Myocyte (in vitro differentiated cells): ENCODE measurements at regions not wholly inside any gene's neighbourhood (a gene's known extent, or its start where the extent isn't known, plus 50 kb on each side); places are given as distances from the start of the nearest gene placed in this dataset.
A peak's percentile ranks its signal among the peaks of the same experiment; 100 is the strongest.

Experiments used
- DNase-seq: peaks from one replicate; pipeline ENCODE4 v3.0.0-alpha.2; 2012; ENCODE audit warnings: low read depth

- DNase-seq: no peak
These were observed 217.1 kb downstream of the BTG1 start for GRCh38 chr12:91928501-91928900.

GRCh38 chr12:91926848-91927247 lies 218.8 kb downstream of the BTG1 start:
- DNase-seq: peak; percentile 39

GRCh38 chr12:91924827-91925226 lies 220.8 kb downstream of the BTG1 start:
- DNase-seq: no peak

- DNase-seq: no peak
These were observed 221.8 kb downstream of the BTG1 start for GRCh38 chr12:91923864-91924263.

- DNase-seq: no peak
These were observed 223.0 kb downstream of the BTG1 start for GRCh38 chr12:91922674-91923073.

- no peak for DNase-seq
These were observed 223.5 kb downstream of the BTG1 start for GRCh38 chr12:91922139-91922538.

GRCh38 chr12:91921555-91921954 lies 224.1 kb downstream of the BTG1 start:
- DNase-seq: no peak

- no peak for DNase-seq
These were observed 224.9 kb downstream of the BTG1 start for GRCh38 chr12:91920741-91921140.

GRCh38 chr12:91920276-91920675 lies 225.4 kb downstream of the BTG1 start:
- no peak for DNase-seq

- DNase-seq: no peak
These were observed 227.2 kb downstream of the BTG1 start for GRCh38 chr12:91918431-91918830.

- no peak for DNase-seq
These were observed 230.9 kb downstream of the BTG1 start for GRCh38 chr12:91914701-91915100.

GRCh38 chr12:91913651-91914050 lies 232.0 kb downstream of the BTG1 start:
- DNase-seq: no peak

- DNase-seq: no peak
These were observed 232.5 kb downstream of the BTG1 start for GRCh38 chr12:91913124-91913523.

- no peak for DNase-seq
These were observed 233.5 kb downstream of the BTG1 start for GRCh38 chr12:91912178-91912577.

- DNase-seq: no peak
These were observed 234.7 kb downstream of the BTG1 start for GRCh38 chr12:91910871-91911388.

GRCh38 chr12:91902860-91903683 lies 242.6 kb downstream of the BTG1 start:
- DNase-seq: peak; percentile 23

- DNase-seq: no peak
These were observed 244.1 kb downstream of the BTG1 start for GRCh38 chr12:91901381-91902074.

GRCh38 chr12:91900971-91901370 lies 244.7 kb downstream of the BTG1 start:
- peak; percentile 71 for DNase-seq

GRCh38 chr12:91899056-91899455 lies 246.6 kb downstream of the BTG1 start:
- no peak for DNase-seq

GRCh38 chr12:91897025-91897515 lies 248.6 kb downstream of the BTG1 start:
- DNase-seq: no peak

- DNase-seq: no peak
These were observed 249.2 kb downstream of the BTG1 start for GRCh38 chr12:91896286-91897024.

GRCh38 chr12:91894911-91895310 lies 250.7 kb downstream of the BTG1 start:
- DNase-seq: no peak
